ENCODE measurements at regions not wholly inside any gene's neighbourhood (a gene's known extent, or its start where the extent isn't known, plus 50 kb on each side); places are given as distances from the start of the nearest gene placed in this dataset.

GRCh38 chr19:31694761-31695160, 345.5 kb upstream of the TSHZ3 start:
- no peaks in the 10 kb centered on the region for H3K36me3 ChIP-seq (replicated peaks in 1 of 2; ENCODE audit: control insufficient read depth in 2 of 2, insufficient read depth in 2 of 2, low read length in 2 of 2)
- no peak overlapping the region for H2BK5ac ChIP-seq (ENCODE audit: low read length)
- no peak overlapping the region for H3K18ac ChIP-seq (ENCODE audit: low read length)
- H3K27me3 ChIP-seq (ENCODE audit: control insufficient read depth in 3 of 3, insufficient read depth in 3 of 3, low read depth in 1 of 3, low read length in 3 of 3), result no peaks in the 10 kb centered on the region
- no peak overlapping the region for H3K23ac ChIP-seq (ENCODE audit: low read depth, low read length, poor library complexity)
- no peak overlapping the region for H2BK120ac ChIP-seq (ENCODE audit: low read depth, low read length)
- no peak overlapping the region for H2AK5ac ChIP-seq (ENCODE audit: low read depth, low read length)
- H3K9ac ChIP-seq (ENCODE audit: low read depth, low read length, poor library complexity), result no peak overlapping the region
- no peak overlapping the region for H3K4me2 ChIP-seq (ENCODE audit: insufficient read depth, low read length, poor library complexity, severe bottlenecking)
- no peak overlapping the region for H4K8ac ChIP-seq (ENCODE audit: low read depth, low read length)
- H2BK15ac ChIP-seq (ENCODE audit: low read length), result no peak overlapping the region
- no peak overlapping the region for H2AFZ ChIP-seq (ENCODE audit: low read length)
- DNase-seq (ENCODE audit: low spot score), result no peak
- H3K4me1 ChIP-seq (ENCODE audit: control insufficient read depth in 2 of 2, insufficient read depth in 1 of 2, low read depth in 1 of 2, low read length in 2 of 2), result peaks cover 0 to 9% of the 10 kb centered on the region in 2 donors
- no peak overlapping the region for H3K14ac ChIP-seq (ENCODE audit: low read length)
- no peak overlapping the region for H3K4ac ChIP-seq (ENCODE audit: low read length)
- no peak overlapping the region for H3K27ac ChIP-seq (replicated peaks; ENCODE audit: low read length)
- no peak overlapping the region for H3K4me3 ChIP-seq (ENCODE audit: low read length in 2 of 2)
- H3K9me3 ChIP-seq (replicated peaks in 1 of 2; ENCODE audit: control insufficient read depth in 2 of 2, insufficient read depth in 1 of 2, low read depth in 1 of 2, low read length in 2 of 2), result no peaks in the 10 kb centered on the region
- no CpG with 5 or more reads among the region's 3 CpGs for whole genome bisulfite sequencing, 2 donors (ENCODE audit: extremely low coverage in 2 of 2, insufficient read length in 2 of 2, insufficient replicate concordance in 1 of 2)
- H2BK12ac ChIP-seq (ENCODE audit: low read length), result no peak overlapping the region
- H4K91ac ChIP-seq (ENCODE audit: low read depth, low read length, poor library complexity), result no peak overlapping the region
- H3K79me1 ChIP-seq (ENCODE audit: low read depth, low read length), result no peaks in the 10 kb centered on the region

GRCh38 chr19:31699421-31699820, 350.2 kb upstream of the TSHZ3 start:
- Histone ChIP-seq H3K23ac (ENCODE audit: low read depth, low read length, poor library complexity) (no peak overlapping the region), H4K8ac (ENCODE audit: low read depth, low read length) (no peak overlapping the region)

DNA sequence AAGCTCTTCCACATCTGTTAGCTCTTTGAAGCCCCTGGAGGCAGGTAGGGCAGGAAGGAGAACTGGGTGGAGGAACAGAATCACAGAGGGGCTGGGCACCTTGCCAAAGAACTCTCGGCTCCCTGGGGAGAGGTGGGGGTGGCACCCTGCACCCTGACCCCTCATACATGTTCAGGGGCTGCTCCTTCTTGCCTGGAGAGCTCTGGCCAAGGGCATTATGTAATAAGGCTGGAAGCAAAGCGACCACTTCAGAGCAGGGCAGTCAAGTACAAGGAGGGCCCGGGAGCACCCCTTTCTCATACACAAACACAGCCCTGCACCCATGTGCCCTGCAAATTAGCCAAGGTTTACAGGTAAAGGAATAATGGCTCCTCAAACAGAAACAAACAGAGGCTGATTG, 351.9 kb upstream of the TSHZ3 start:
- Histone ChIP-seq H3K36me3 (replicated peaks in 1 of 2; ENCODE audit: control insufficient read depth in 2 of 2, insufficient read depth in 2 of 2, low read length in 2 of 2) (no peaks in the 10 kb centered on the region), H2BK15ac (ENCODE audit: low read length) (no peak overlapping the region), H2AK5ac (ENCODE audit: low read depth, low read length) (no peak overlapping the region), H3K4me3 (ENCODE audit: low read length in 2 of 2) (no peak overlapping the region), H2BK120ac (ENCODE audit: low read depth, low read length) (no peak overlapping the region), H3K27me3 (ENCODE audit: control insufficient read depth in 3 of 3, insufficient read depth in 3 of 3, low read depth in 1 of 3, low read length in 3 of 3) (no peaks in the 10 kb centered on the region), H4K91ac (ENCODE audit: low read depth, low read length, poor library complexity) (no peak overlapping the region), H3K79me1 (ENCODE audit: low read depth, low read length) (no peaks in the 10 kb centered on the region), H3K4ac (ENCODE audit: low read length) (no peak overlapping the region), H3K18ac (ENCODE audit: low read length) (no peak overlapping the region), H3K23ac (ENCODE audit: low read depth, low read length, poor library complexity) (no peak overlapping the region), H2AFZ (ENCODE audit: low read length) (no peak overlapping the region), H3K9ac (ENCODE audit: low read depth, low read length, poor library complexity) (no peak overlapping the region), H4K8ac (ENCODE audit: low read depth, low read length) (no peak overlapping the region), H3K4me1 (ENCODE audit: control insufficient read depth in 2 of 2, insufficient read depth in 1 of 2, low read depth in 1 of 2, low read length in 2 of 2) (peaks cover 0 to 2% of the 10 kb centered on the region in 2 donors), H2BK5ac (ENCODE audit: low read length) (peak overlapping the region; percentile 43), H3K14ac (ENCODE audit: low read length) (no peak overlapping the region), H3K4me2 (ENCODE audit: insufficient read depth, low read length, poor library complexity, severe bottlenecking) (no peak overlapping the region), H2BK12ac (ENCODE audit: low read length) (no peak overlapping the region), H3K27ac (replicated peaks; ENCODE audit: low read length) (no peak overlapping the region), H3K9me3 (replicated peaks in 1 of 2; ENCODE audit: control insufficient read depth in 2 of 2, insufficient read depth in 1 of 2, low read depth in 1 of 2, low read length in 2 of 2) (no peaks in the 10 kb centered on the region)
- no peak for DNase-seq (ENCODE audit: low spot score)
- no CpG with 5 or more reads among the region's 3 CpGs for WGBS, 2 donors (ENCODE audit: extremely low coverage in 2 of 2, insufficient read length in 2 of 2, insufficient replicate concordance in 1 of 2)

More at GRCh38 chr19:31699421-31699820, 350.2 kb upstream of the TSHZ3 start:
- peak; percentile 5 for DNase-seq (ENCODE audit: low spot score)
- no peak overlapping the region for H2BK5ac ChIP-seq (ENCODE audit: low read length)
- H2BK120ac ChIP-seq (ENCODE audit: low read depth, low read length), result no peak overlapping the region
- no peaks in the 10 kb centered on the region for H3K36me3 ChIP-seq (replicated peaks in 1 of 2; ENCODE audit: control insufficient read depth in 2 of 2, insufficient read depth in 2 of 2, low read length in 2 of 2)
- H2BK12ac ChIP-seq (ENCODE audit: low read length), result no peak overlapping the region
- no peak overlapping the region for H3K14ac ChIP-seq (ENCODE audit: low read length)
- no peak overlapping the region for H3K4me3 ChIP-seq (ENCODE audit: low read length in 2 of 2)
- no peak overlapping the region for H3K4ac ChIP-seq (ENCODE audit: low read length)
- no peak overlapping the region for H3K4me2 ChIP-seq (ENCODE audit: insufficient read depth, low read length, poor library complexity, severe bottlenecking)
- H4K91ac ChIP-seq (ENCODE audit: low read depth, low read length, poor library complexity), result no peak overlapping the region
- no peak overlapping the region for H2BK15ac ChIP-seq (ENCODE audit: low read length)
- peaks cover 0 to 3% of the 10 kb centered on the region in 2 donors for H3K4me1 ChIP-seq (ENCODE audit: control insufficient read depth in 2 of 2, insufficient read depth in 1 of 2, low read depth in 1 of 2, low read length in 2 of 2)
- no peaks in the 10 kb centered on the region for H3K27me3 ChIP-seq (ENCODE audit: control insufficient read depth in 3 of 3, insufficient read depth in 3 of 3, low read depth in 1 of 3, low read length in 3 of 3)
- H3K9me3 ChIP-seq (replicated peaks in 1 of 2; ENCODE audit: control insufficient read depth in 2 of 2, insufficient read depth in 1 of 2, low read depth in 1 of 2, low read length in 2 of 2), result no peaks in the 10 kb centered on the region
- peak overlapping the region; percentile 11 for H3K18ac ChIP-seq (ENCODE audit: low read length)
- no peak overlapping the region for H3K27ac ChIP-seq (replicated peaks; ENCODE audit: low read length)
- H3K79me1 ChIP-seq (ENCODE audit: low read depth, low read length), result no peaks in the 10 kb centered on the region
- no CpG with 5 or more reads among the region's 3 CpGs for WGBS, 2 donors (ENCODE audit: extremely low coverage in 2 of 2, insufficient read length in 2 of 2, insufficient replicate concordance in 1 of 2)
- no peak overlapping the region for H3K9ac ChIP-seq (ENCODE audit: low read depth, low read length, poor library complexity)
- no peak overlapping the region for H2AK5ac ChIP-seq (ENCODE audit: low read depth, low read length)
- no peak overlapping the region for H2AFZ ChIP-seq (ENCODE audit: low read length)

- Histone ChIP-seq H3K4me3 (ENCODE audit: low read length in 2 of 2) (no peak overlapping the region), H3K36me3 (replicated peaks in 1 of 2; ENCODE audit: control insufficient read depth in 2 of 2, insufficient read depth in 2 of 2, low read length in 2 of 2) (no peaks in the 10 kb centered on the region), H3K23ac (ENCODE audit: low read depth, low read length, poor library complexity) (no peak overlapping the region), H3K79me1 (ENCODE audit: low read depth, low read length) (no peaks in the 10 kb centered on the region), H3K4me2 (ENCODE audit: insufficient read depth, low read length, poor library complexity, severe bottlenecking) (no peak overlapping the region), H3K9me3 (replicated peaks in 1 of 2; ENCODE audit: control insufficient read depth in 2 of 2, insufficient read depth in 1 of 2, low read depth in 1 of 2, low read length in 2 of 2) (no peaks in the 10 kb centered on the region), H3K14ac (ENCODE audit: low read length) (no peak overlapping the region), H3K27me3 (ENCODE audit: control insufficient read depth in 3 of 3, insufficient read depth in 3 of 3, low read depth in 1 of 3, low read length in 3 of 3) (no peaks in the 10 kb centered on the region), H4K8ac (ENCODE audit: low read depth, low read length) (no peak overlapping the region), H3K4ac (ENCODE audit: low read length) (no peak overlapping the region), H4K91ac (ENCODE audit: low read depth, low read length, poor library complexity) (no peak overlapping the region), H2BK120ac (ENCODE audit: low read depth, low read length) (no peak overlapping the region), H2BK5ac (ENCODE audit: low read length) (no peak overlapping the region), H2AK5ac (ENCODE audit: low read depth, low read length) (no peak overlapping the region), H2AFZ (ENCODE audit: low read length) (no peak overlapping the region), H3K18ac (ENCODE audit: low read length) (no peak overlapping the region), H2BK15ac (ENCODE audit: low read length) (no peak overlapping the region), H2BK12ac (ENCODE audit: low read length) (no peak overlapping the region), H3K4me1 (ENCODE audit: control insufficient read depth in 2 of 2, insufficient read depth in 1 of 2, low read depth in 1 of 2, low read length in 2 of 2) (no peaks in the 10 kb centered on the region), H3K9ac (ENCODE audit: low read depth, low read length, poor library complexity) (no peak overlapping the region), H3K27ac (replicated peaks; ENCODE audit: low read length) (no peak overlapping the region)
- no CpG with 5 or more reads among the region's 5 CpGs for WGBS, 2 donors (ENCODE audit: extremely low coverage in 2 of 2, insufficient read length in 2 of 2, insufficient replicate concordance in 1 of 2)
- no peak for DNase-seq (ENCODE audit: low spot score)
These were observed 356.4 kb upstream of the TSHZ3 start for GRCh38 chr19:31705656-31706055.

Measured in neuronal stem cell (in vitro differentiated cells).